Spinal cord (tissue), 9 donors: ENCODE measurements at regions not wholly inside any gene's neighbourhood (a gene's known extent, or its start where the extent isn't known, plus 50 kb on each side); places are given as distances from the start of the nearest gene placed in this dataset.

ENCODE experiments used
- DNase-seq, 6 donors: peaks; one replicate each; pipeline versions ENCODE4 v3.0.0 to v3.0.0-alpha.2; 2013 to 2015; ENCODE audit warnings: low spot score in 6 of 6, low read depth in 4 of 6
- H3K27ac ChIP-seq: one replicate; pipeline ENCODE4 v1.5.1; 2013; ENCODE audit warnings: low read depth, low read length, control low read depth
- H3K27me3 ChIP-seq: one replicate; pipeline ENCODE4 v1.6.1; 2013; ENCODE audit warnings: low read length; ENCODE audit not compliant: control insufficient read depth, insufficient read depth
- H3K36me3 ChIP-seq: one replicate; pipeline ENCODE4 v1.6.1; 2013; ENCODE audit warnings: low read length; ENCODE audit not compliant: control insufficient read depth, insufficient read depth
- H3K4me1 ChIP-seq: one replicate; pipeline ENCODE4 v1.6.1; 2013; ENCODE audit warnings: low read length; ENCODE audit not compliant: control insufficient read depth, insufficient read depth
- H3K4me3 ChIP-seq: one replicate; pipeline ENCODE4 v1.5.1; 2013; ENCODE audit warnings: low read depth, low read length, control low read depth
- H3K9me3 ChIP-seq: one replicate; pipeline ENCODE4 v1.6.1; 2013; ENCODE audit warnings: low read length; ENCODE audit not compliant: control insufficient read depth, insufficient read depth
- WGBS: methylation state at CpG from one replicate; pipeline ENCODE4 v1.1.5; 2013; ENCODE audit warnings: missing lambda C conversion rate; ENCODE audit not compliant: insufficient coverage; 5-methylcytosine and 5-hydroxymethylcytosine counted together
- donor health status: healthy.

GRCh38 chr13:75947448-75947847 is 311.3 kb downstream of the LMO7 start:
- 72% methylated on average over 2 of the region's 2 CpGs for WGBS
- DNase-seq = no peak
- H3K4me1 ChIP-seq = no peaks in the 10 kb centered on the region
- H3K27me3 ChIP-seq = no peaks in the 10 kb centered on the region
- no peaks in the 10 kb centered on the region for H3K36me3 ChIP-seq
- no peak overlapping the region for H3K4me3 ChIP-seq
- no peaks in the 10 kb centered on the region for H3K9me3 ChIP-seq
- H3K27ac ChIP-seq = no peak overlapping the region

GRCh38 chr13:75946536-75947284 is 310.6 kb downstream of the LMO7 start:
- peak in 2 of 6 donors; percentile 69 to 93 for DNase-seq
- Histone ChIP-seq H3K36me3 (no peaks in the 10 kb centered on the region), H3K9me3 (no peaks in the 10 kb centered on the region), H3K27ac (no peak overlapping the region), H3K4me3 (no peak overlapping the region), H3K4me1 (no peaks in the 10 kb centered on the region), H3K27me3 (no peaks in the 10 kb centered on the region)
- WGBS = 45% methylated on average over 2 of the region's 4 CpGs

- H3K36me3 ChIP-seq = no peaks in the 10 kb centered on the region
- no peak overlapping the region for H3K27ac ChIP-seq
- WGBS = no CpG with 5 or more reads among the region's 3 CpGs
- no peak overlapping the region for H3K4me3 ChIP-seq
- peak in 2 of 6 donors; percentile 56 to 77 for DNase-seq
- no peaks in the 10 kb centered on the region for H3K9me3 ChIP-seq
- H3K27me3 ChIP-seq = no peaks in the 10 kb centered on the region
- no peaks in the 10 kb centered on the region for H3K4me1 ChIP-seq
Measured at GRCh38 chr13:75945841-75946482, 309.8 kb downstream of the LMO7 start.

GRCh38 chr13:75938811-75939560 is 302.9 kb downstream of the LMO7 start:
- Histone ChIP-seq H3K27ac (no peak overlapping the region), H3K4me1 (no peaks in the 10 kb centered on the region), H3K27me3 (no peaks in the 10 kb centered on the region), H3K36me3 (no peaks in the 10 kb centered on the region), H3K9me3 (no peaks in the 10 kb centered on the region), H3K4me3 (no peak overlapping the region)
- 46% methylated on average over 2 of the region's 2 CpGs for WGBS
- no peak for DNase-seq

- no peak for DNase-seq
- no peaks in the 10 kb centered on the region for H3K36me3 ChIP-seq
- no peaks in the 10 kb centered on the region for H3K27me3 ChIP-seq
- no peak overlapping the region for H3K4me3 ChIP-seq
- H3K27ac ChIP-seq = no peak overlapping the region
- H3K9me3 ChIP-seq = no peaks in the 10 kb centered on the region
- 33% methylated on average over 1 of the region's 1 CpG for WGBS
- no peaks in the 10 kb centered on the region for H3K4me1 ChIP-seq
Measured at GRCh38 chr13:75936791-75937190, 300.7 kb downstream of the LMO7 start.

- H3K4me1 ChIP-seq = no peaks in the 10 kb centered on the region
- DNase-seq = no peak
- no CpG with 5 or more reads among the region's 2 CpGs for WGBS
- H3K9me3 ChIP-seq = no peaks in the 10 kb centered on the region
- H3K4me3 ChIP-seq = no peak overlapping the region
- H3K27me3 ChIP-seq = no peaks in the 10 kb centered on the region
- no peaks in the 10 kb centered on the region for H3K36me3 ChIP-seq
- no peak overlapping the region for H3K27ac ChIP-seq
Measured at GRCh38 chr13:75935805-75936204, 299.7 kb downstream of the LMO7 start.

GRCh38 chr13:75934889-75935288 is 298.8 kb downstream of the LMO7 start:
- Histone ChIP-seq H3K36me3 (no peaks in the 10 kb centered on the region), H3K27me3 (no peaks in the 10 kb centered on the region), H3K27ac (no peak overlapping the region), H3K4me3 (no peak overlapping the region), H3K4me1 (no peaks in the 10 kb centered on the region), H3K9me3 (no peaks in the 10 kb centered on the region)
- DNase-seq = no peak
- no CpG with 5 or more reads among the region's 1 CpG for WGBS

- Histone ChIP-seq H3K36me3 (no peaks in the 10 kb centered on the region), H3K9me3 (no peaks in the 10 kb centered on the region), H3K27ac (no peak overlapping the region), H3K27me3 (no peaks in the 10 kb centered on the region), H3K4me1 (no peaks in the 10 kb centered on the region), H3K4me3 (no peak overlapping the region)
- WGBS = 100% methylated on average over 1 of the region's 4 CpGs
- DNase-seq = no peak
Measured at GRCh38 chr13:75932636-75933035, 296.5 kb downstream of the LMO7 start.

- Histone ChIP-seq H3K9me3 (no peaks in the 10 kb centered on the region), H3K4me1 (no peaks in the 10 kb centered on the region), H3K27ac (no peak overlapping the region), H3K36me3 (no peaks in the 10 kb centered on the region), H3K27me3 (no peaks in the 10 kb centered on the region), H3K4me3 (no peak overlapping the region)
- 79% methylated on average over 1 of the region's 1 CpG for WGBS
- no peak for DNase-seq
Measured at GRCh38 chr13:75931116-75931515, 295.0 kb downstream of the LMO7 start.
